OCI-M1 (cell line): ENCODE measurements at regions not wholly inside any gene's neighbourhood (a gene's known extent, or its start where the extent isn't known, plus 50 kb on each side); places are given as distances from the start of the nearest gene placed in this dataset.
"Not testable (repeated sequence)": the region's sequence is repeated elsewhere in the genome, so short reads cannot be mapped to it uniquely, and the experiment has no call there.

Experiments
- DNase-seq: peaks from one replicate; lab custom pipeline; 2025; lab: John Stamatoyannopoulos, UW

DNA sequence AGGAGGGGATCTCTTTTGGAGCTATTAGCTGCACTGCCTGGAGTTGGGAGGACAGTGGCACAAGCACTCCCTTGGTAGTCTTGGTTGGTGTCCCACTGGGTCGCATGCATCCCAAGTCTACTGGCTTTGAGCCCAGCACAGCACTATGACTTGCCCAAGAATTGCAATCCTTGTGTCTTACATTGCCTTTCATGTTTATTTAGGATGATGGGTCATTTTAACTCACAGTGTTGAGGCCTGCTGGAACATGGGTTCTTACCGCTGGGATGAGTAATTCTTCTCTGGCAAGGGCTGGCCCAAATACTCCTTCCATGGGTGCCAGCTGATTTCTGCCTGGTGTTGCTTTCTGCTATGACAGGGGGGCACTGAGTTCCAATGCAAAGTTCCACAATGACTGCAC is 185.5 kb downstream of the TEX13C start:
- DNase-seq, result no peak

DNA sequence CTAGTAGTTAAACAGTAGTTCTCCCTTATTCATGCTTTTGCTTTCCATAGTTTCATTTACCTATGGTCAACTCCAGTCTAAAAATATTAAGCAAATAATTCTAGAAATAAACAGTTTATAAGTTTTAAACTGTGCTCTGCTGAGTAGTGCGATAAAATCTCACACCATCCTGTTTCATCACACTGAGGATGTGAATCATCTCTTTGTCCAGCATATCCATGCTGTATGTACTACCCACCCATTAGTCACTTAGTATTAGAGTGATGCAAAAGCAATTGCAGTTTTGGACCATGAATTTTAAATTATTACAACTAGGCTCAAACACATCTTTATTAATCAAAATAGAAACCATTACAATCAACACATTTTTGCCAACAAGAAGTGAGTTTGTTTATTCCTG is 187.4 kb downstream of the TEX13C start:
- DNase-seq, result no peak

DNA sequence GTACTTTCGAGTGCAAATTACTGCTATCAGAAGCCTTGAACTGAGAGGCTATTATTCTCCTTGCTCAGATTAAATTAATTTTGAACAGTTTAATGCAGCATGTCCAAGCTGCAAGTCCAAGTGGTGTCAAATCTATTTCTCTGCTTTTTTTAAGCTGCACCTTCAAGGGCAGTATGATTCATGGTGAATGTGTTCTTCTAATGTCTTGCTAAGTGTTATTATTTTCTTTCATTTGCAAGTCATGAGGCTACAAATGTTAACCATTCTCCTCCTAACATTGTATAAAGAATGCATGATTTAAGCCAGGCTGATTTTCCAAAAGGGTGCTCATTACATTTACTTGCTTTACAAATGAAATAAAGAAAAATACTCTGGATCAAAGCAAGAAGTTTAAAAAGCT is 200.4 kb downstream of the TEX13C start:
- DNase-seq, result no peak

DNA sequence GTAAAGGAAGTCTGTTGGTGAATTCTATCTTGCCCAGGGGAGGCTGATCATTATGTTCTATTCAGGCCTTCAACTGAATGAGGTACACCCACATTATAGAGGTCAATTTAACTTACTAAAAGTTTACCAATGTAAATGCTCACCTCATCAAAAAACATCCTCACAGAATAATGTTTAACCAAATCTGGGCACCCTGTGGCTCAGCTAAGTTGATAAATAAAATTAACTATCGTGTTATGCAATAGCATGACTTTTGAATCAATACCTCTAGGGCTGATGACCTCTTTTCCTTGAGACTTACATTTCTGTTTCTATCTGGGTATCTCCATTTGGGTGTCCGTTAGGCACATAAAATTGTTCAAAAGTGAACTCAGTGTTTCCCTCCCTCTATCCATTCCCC is 203.1 kb downstream of the TEX13C start:
- no peak for DNase-seq

DNA sequence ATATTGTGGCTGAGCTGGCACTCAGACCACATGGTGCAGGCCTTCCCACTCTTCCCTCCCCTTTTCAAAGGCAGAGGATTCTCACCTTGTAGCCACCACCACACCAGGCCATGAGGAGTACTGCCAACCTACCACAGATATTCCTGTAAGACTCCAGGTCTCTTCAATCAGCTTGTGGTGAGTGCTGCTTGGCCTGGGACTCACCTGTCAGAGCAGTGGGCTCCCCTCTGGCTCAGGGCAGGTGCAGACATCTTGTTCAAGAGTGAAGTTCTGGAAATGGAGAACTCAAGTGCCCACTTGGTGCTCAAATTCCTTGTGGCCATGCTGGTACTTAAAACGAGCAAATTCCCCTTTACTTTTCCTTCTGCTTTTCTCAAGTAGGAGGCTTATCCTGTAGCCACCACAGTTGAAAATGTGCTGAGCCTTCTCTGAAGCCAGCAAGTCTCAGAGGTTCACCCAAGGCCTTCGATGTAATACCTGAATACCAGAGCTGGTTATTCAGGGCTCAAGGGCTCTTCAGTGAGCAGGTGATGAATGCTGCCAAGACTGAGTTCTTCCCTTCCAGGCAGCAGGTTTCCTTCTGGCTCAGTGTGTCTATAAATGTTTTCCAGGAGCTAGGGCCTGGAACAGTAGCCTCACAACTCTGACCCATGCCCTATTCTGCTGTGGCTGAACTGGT is 212.9 kb downstream of the TEX13C start:
- no peak for DNase-seq

- no peak for DNase-seq
These were observed 213.7 kb downstream of the TEX13C start for GRCh38 chrX:125533352-125533751.

- DNase-seq, result no peak
These were observed 224.5 kb downstream of the TEX13C start for GRCh38 chrX:125544031-125544660.

GRCh38 chrX:125544856-125545255 is 225.2 kb downstream of the TEX13C start:
- no peak for DNase-seq

GRCh38 chrX:125577479-125577878 is 257.8 kb downstream of the TEX13C start:
- no peak for DNase-seq

GRCh38 chrX:125604448-125604847 is 284.8 kb downstream of the TEX13C start:
- no peak for DNase-seq

DNA sequence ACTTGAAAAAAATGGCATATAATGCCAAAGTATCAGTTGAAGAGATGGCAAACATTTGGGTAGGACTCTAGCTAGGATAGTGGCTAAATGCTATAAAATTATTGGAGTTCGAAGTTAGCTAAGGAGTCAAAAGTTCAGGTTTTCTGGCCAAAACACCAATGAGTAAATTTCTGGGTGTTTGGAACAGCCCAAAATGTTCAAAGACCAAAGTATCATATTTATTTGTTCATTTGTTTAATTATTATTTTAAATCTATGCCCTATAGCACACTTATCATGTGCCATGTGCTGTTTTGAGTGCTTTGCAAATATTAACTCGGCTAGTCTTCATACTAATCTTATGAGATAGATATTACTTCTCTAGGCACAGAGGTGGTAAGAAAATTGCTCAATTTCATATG is 285.5 kb downstream of the TEX13C start:
- DNase-seq, result no peak

DNA sequence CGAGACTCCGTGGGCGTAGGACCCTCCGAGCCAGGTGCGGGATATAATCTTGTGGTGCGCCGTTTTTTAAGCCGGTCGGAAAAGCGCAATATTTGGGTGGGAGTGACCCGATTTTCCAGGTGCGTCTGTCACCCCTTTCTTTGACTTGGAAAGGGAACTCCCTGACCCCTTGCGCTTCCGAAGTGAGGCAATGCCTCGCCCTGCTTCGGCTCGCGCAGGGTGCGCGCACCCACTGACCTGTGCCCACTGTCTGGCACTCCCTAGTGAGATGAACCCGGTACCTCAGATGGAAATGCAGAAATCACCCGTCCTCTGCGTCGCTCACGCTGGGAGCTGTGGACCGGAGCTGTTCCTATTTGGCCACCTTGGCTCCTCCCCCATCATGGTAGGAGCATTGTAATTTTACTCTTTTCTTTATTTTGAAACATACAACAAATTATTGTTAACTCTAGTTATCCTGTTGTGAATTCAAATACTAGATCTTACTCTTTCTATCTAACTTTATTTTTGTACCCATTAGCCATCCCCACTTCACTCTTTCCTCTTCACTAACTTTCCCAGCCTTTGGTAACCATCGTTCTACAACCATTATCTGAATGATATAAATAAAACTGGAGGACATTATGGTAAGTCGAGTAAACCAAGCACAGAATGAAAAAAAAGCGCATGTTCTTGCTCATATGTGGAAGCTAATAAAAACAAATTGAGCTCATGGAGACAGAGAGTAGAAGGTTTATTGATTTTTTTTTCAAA is 295.1 kb downstream of the TEX13C start:
- not testable (repeated sequence) for DNase-seq

DNA sequence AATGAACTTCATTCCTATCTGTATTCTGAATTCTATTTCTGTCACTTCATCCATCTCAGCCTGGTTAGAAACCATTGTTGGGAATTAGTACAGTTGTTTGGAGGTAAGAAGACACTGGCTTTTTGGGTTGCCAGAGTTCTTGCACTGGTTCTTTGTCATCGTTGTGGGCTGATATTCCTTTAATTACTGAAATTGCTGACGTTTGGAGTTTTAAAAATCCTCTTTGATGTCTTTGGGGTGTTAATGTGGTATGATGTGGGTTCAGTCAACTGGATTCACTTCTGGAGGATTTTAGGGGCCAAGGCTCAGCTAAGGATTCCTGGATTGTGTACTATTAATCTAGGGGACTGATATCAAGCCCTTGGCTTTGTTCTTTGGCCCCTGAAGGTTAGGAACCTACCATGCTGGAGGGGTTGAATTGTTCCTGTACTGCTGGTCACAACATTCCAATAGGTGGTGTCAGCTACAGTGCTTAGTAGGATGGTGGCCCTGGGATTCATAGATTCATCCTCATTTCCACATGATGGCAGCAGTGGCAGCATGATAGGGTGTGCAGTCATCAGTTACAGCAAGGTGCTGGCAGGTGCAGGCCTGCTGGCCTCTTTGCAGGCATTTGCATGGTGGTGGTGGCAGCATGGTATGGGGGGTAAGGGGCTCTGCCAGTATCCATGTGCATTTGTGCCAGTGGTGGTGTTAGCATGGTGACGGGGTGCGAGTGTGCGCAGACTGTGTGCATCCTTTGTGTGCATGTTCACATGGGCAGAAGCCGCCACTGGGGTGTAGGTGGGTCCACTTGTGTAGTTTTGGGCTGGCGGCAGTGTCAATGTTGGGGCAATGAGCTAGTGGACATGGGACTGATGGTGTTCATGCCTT is 301.3 kb downstream of the TEX13C start:
- DNase-seq, result no peak

DNA sequence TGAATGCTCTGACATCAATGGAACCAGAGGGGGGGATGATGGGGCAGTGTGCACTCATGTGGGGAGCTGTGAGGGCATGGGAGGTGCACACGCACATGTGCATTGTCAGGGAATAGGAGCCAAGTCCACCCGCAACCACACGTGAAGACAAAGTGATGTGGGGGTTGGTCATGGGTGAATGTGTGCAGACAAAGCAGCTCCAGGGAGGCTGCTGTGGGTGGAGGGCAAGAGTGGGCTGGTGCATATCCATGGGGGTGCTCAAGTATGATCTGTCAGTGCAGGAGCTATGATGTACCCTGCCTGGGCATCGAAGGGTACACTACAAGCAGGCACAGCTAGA is 301.9 kb downstream of the TEX13C start:
- DNase-seq, result no peak

DNA sequence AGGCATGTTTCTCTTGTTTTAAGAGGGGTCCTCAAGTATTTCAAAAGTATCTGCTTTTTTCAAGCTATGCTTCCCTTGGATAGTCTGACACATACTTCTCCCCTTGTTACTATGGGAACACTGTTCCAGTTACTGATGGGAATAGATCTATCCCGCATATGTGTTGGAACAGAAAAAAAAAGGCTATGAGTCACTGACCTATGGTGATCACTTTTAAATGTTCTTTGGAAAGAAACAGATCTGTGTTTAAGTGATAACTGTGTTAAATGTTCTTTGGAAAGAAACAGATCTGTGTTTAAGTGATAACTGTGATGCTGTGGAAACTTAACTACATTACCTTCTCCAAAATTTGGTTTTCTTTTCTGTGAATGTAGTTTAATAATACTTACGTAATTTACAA is 303.2 kb downstream of the TEX13C start:
- peak; percentile 40 for DNase-seq

GRCh38 chrX:125627676-125628075 is 308.0 kb downstream of the TEX13C start:
- no peak for DNase-seq

GRCh38 chrX:125628435-125628834 is 308.8 kb downstream of the TEX13C start:
- no peak for DNase-seq

DNA sequence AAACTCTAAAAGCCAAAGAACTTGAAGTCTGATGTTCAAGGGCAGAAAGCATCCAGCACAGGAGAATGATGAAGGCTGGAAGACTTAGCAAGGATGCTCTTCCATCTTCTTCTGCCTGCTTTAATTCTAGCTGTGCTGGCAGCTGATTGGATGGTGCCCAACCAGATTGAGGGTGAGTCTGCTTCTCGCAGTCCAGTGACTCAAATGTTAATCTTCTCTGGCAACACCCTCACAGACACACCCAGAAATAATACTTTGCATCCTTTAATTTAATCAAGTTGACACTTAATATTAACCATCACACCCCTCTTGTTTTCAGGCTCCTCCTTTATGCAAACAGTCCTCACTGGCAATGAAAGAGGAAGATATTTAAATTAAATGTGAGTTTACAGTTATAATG is 321.7 kb downstream of the TEX13C start:
- no peak for DNase-seq

DNA sequence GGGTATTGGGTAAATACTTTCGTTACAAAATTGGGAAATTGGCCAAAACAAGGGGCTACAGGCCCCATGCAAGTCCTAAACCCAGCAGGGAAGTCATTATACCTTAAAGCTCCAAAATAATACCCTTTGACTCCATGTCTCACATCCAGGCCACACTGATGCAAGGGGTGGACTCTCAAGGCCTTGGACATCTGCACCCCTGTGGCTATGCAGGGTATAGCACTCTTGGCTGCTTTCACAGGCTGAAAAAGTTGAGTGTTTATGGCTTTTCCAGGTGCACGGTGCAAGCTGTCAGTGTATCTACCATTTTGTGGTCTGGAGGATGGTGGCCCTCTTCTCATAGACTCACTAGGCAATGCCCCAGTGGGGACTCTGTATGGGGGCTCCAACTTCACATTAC is 326.5 kb downstream of the TEX13C start:
- DNase-seq, result peak; percentile 25

DNA sequence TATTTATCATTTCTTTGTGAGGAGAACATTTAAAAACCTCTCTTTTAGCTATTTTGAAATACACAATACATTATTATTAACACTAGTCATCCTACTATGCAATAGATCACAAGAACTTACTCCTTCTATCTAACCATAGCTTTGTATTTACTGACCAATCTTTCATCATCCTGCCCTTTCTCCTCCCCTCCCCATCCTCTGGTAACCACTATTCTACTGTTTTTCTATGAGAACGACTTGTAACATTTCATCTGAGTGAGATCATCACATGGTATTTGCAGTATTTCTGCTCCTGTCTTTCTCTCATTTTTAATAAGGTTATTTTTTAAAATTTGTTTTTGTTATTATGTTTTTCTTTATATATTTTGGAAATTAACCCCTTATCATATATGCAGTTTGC is 331.8 kb downstream of the TEX13C start:
- no peak for DNase-seq

GRCh38 chrX:125654501-125654900 is 334.8 kb downstream of the TEX13C start:
- no peak for DNase-seq

GRCh38 chrX:125673758-125674157 is 354.1 kb downstream of the TEX13C start:
- no peak for DNase-seq
